ENCODE measurements at regions not wholly inside any gene's neighbourhood (a gene's known extent, or its start where the extent isn't known, plus 50 kb on each side); places are given as distances from the start of the nearest gene placed in this dataset.

GRCh38 chr1:55579332-55580001 lies 364.3 kb upstream of the USP24 start:
- H3K4me3 ChIP-seq (ENCODE audit: low read depth, low read length): no peak overlapping the region
- TF ChIP-seq CTCF (IDR thresholded peaks at IDR 0.05; ENCODE audit: low read depth, low read length, missing control alignments): no peak
- in situ Hi-C loops (cut with HindIII; ENCODE audit: low sequenced_read_pairs): no loop called here
- DNase-seq (ENCODE audit: low read depth): no peak

DNA sequence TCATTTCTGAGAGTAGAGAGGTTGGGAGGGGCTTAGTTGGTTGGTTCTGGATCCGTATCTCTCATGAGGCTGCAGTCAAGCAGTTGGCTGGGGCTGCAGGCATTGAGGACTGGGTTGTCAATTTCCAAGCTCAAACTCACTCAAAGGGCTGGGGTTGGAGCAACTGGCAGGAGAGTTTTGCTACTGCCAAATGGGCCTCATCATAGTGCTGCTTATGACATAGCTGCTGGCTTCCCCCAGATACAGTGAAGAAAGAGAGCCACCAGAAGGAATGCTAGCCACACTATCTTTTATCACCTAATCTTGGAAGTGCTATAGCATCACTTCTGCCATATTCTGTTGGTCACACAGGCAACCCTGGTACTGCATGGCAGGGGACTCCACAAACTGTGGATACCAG lies 363.5 kb upstream of the USP24 start:
- in situ Hi-C loops (cut with HindIII; ENCODE audit: low sequenced_read_pairs): no loop called here
- H3K4me3 ChIP-seq (ENCODE audit: low read depth, low read length): no peak overlapping the region
- no peak for TF ChIP-seq CTCF (IDR thresholded peaks at IDR 0.05; ENCODE audit: low read depth, low read length, missing control alignments)
- DNase-seq (ENCODE audit: low read depth): no peak

GRCh38 chr1:55575571-55576279 lies 360.6 kb upstream of the USP24 start:
- TF ChIP-seq CTCF (IDR thresholded peaks at IDR 0.05; ENCODE audit: low read depth, low read length, missing control alignments): no peak
- in situ Hi-C loops (cut with HindIII; ENCODE audit: low sequenced_read_pairs): no loop called here
- no peak overlapping the region for H3K4me3 ChIP-seq (ENCODE audit: low read depth, low read length)
- DNase-seq (ENCODE audit: low read depth): no peak

DNA sequence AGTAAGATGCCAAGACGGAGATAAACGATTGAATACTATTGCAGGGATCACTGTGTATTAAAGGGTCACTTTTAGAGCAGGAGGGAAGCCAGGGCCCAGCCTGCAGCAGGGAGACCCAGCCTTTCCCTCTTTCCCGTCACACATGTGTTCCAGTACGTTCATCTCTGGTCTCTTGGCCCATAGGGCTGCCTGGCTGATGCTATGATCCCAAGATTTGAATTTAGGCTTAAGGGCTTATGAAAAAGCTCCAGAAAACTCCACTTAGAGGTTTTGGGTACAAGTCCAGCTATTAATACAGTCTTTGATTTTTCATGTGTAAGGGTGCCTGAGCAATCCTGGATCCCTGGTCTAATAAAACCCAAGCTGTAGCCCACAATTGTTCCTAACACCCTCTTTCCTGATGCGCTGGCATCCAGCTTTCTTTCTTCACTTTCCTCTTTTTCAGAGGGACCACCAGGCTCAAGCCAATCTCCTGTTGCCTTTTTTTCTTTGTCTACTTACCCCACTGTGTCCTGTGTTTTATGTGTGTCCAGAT lies 359.6 kb upstream of the USP24 start:
- no peak for TF ChIP-seq CTCF (IDR thresholded peaks at IDR 0.05; ENCODE audit: low read depth, low read length, missing control alignments)
- no peak for DNase-seq (ENCODE audit: low read depth)
- in situ Hi-C loops (cut with HindIII; ENCODE audit: low sequenced_read_pairs): no loop called here
- H3K4me3 ChIP-seq (ENCODE audit: low read depth, low read length): no peak overlapping the region

DNA sequence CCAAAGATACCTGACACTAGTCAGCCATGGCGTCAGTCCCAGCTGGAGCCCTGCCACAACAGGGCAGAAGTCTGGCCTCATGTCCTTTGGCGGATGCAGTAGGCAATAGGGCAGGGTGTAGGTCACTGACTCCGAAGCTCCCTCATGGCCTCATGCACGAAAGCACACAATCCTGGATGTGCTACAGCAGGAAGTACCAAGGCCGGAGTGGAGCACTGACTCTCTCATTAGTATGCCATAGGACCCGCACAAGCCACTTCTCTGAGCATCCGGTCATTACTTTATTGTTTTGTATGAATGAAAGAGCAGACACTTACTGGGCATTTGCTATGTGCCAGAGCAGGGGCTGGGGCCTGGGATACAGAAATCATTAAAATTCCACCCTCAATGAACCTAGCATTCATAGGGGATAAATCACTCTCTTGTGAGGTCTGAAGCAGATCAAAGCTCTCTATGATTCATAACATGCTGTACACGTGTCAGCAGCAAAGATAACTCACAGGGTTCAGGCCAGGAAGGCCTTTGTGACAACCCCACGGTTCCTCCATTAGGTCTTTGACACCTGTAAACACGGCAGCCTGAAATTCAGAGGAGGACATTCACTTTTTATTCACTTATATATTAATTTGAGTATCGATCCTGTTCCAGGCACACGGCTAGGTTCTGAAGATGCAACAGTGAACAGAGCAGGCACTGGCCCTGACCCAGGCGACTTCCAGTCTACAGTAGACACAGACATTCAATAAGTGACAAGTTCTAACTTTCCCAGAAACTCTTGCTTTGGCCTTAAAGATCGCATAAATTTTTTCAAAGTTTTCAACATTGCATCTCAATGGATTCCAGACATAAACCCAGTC lies 357.9 kb upstream of the USP24 start:
- peak; percentile 42 for DNase-seq (ENCODE audit: low read depth)
- TF ChIP-seq CTCF (IDR thresholded peaks at IDR 0.05; ENCODE audit: low read depth, low read length, missing control alignments): no peak
- in situ Hi-C loops (cut with HindIII; ENCODE audit: low sequenced_read_pairs): no loop called here
- no peak overlapping the region for H3K4me3 ChIP-seq (ENCODE audit: low read depth, low read length)

GRCh38 chr1:55571767-55572166 lies 356.6 kb upstream of the USP24 start:
- DNase-seq (ENCODE audit: low read depth): no peak
- TF ChIP-seq CTCF (IDR thresholded peaks at IDR 0.05; ENCODE audit: low read depth, low read length, missing control alignments): no peak
- no peak overlapping the region for H3K4me3 ChIP-seq (ENCODE audit: low read depth, low read length)
- in situ Hi-C loops (cut with HindIII; ENCODE audit: low sequenced_read_pairs): no loop called here

All from astrocyte of the cerebellum (primary cell).